Esophagus muscularis mucosa (tissue), 4 donors: ENCODE measurements at regions not wholly inside any gene's neighbourhood (a gene's known extent, or its start where the extent isn't known, plus 50 kb on each side); places are given as distances from the start of the nearest gene placed in this dataset.

Experiments used
- DNase-seq: peaks from one replicate; pipeline ENCODE4 v3.0.0-alpha.2; 2017; ENCODE audit errors: extremely low spot score
- H3K27ac ChIP-seq, 4 donors: fragments of 200-600 bp; sonication (generic); replicated peaks in 1 of 4; 1 replicate in 3 of 4; 2 replicates in 1 of 4; pipeline ENCODE4 v1.5.1; 2016 to 2019; ENCODE audit warnings: mild to moderate bottlenecking in 1 of 4
- H3K27me3 ChIP-seq, 4 donors: fragments of 200-600 bp; sonication (generic); one replicate each; pipeline versions ENCODE4 v1.5.1 to v1.6.0; 2016 to 2019
- H3K36me3 ChIP-seq, 4 donors: fragments of 200-600 bp; sonication (generic); one replicate each; pipeline ENCODE4 v1.5.1; 2016 to 2019
- H3K4me1 ChIP-seq, 4 donors: fragments of 200-600 bp; sonication (generic); one replicate each; pipeline ENCODE4 v1.5.1; 2016 to 2019
- H3K4me3 ChIP-seq, 4 donors: fragments of 200-600 bp; sonication (generic); 1 replicate in 2 of 4; 2 replicates in 2 of 4; pipeline ENCODE4 v1.5.1; 2016 to 2019; ENCODE audit warnings: mild to moderate bottlenecking in 4 of 4, moderate library complexity in 1 of 4
- H3K9me3 ChIP-seq, 4 donors: fragments of 200-600 bp; sonication (generic); 1 replicate in 3 of 4; 2 replicates in 1 of 4; pipeline ENCODE4 v1.5.1; 2016 to 2019
- EP300 ChIP-seq: sonication (generic); formaldehyde crosslinking; IDR thresholded peaks from one replicate; pipeline ENCODE4 v1.6.1; 2017; ENCODE audit warnings: antibody characterized with exemption
- POLR2A ChIP-seq: fragments of 450-650 bp; IDR thresholded peaks from one replicate; pipeline ENCODE4 v1.6.1; 2017; ENCODE audit warnings: antibody characterized with exemption, moderate library complexity, mild to moderate bottlenecking, low read depth
- POLR2AphosphoS5 ChIP-seq, 2 donors: sonication (generic); formaldehyde crosslinking; IDR thresholded peaks; one replicate each; pipeline ENCODE4 v1.6.1; 2017; ENCODE audit warnings: antibody characterized with exemption in 2 of 2
- WGBS: methylation state at CpG from one replicate; pipeline ENCODE4 v1.1.5; 2018; 5-methylcytosine and 5-hydroxymethylcytosine counted together
- intact Hi-C: fragments of 100-400 bp; cut with DNase I; formaldehyde crosslinking; loops from one replicate; pipeline ENCODE4 v1.15.1; 2023
- TF ChIP-seq, protein P1 (sequence below), 3 experiments: fragments of 200-600 bp in 2 of 3; fragments of 450-650 bp in 1 of 3; sonication (generic) in 2 of 3; IDR thresholded peaks; one replicate each; pipeline ENCODE4 v1.5.1; 2017 to 2019; ENCODE audit warnings: antibody characterized with exemption in 3 of 3, mild to moderate bottlenecking in 2 of 3, moderate library complexity in 1 of 3

DNA sequence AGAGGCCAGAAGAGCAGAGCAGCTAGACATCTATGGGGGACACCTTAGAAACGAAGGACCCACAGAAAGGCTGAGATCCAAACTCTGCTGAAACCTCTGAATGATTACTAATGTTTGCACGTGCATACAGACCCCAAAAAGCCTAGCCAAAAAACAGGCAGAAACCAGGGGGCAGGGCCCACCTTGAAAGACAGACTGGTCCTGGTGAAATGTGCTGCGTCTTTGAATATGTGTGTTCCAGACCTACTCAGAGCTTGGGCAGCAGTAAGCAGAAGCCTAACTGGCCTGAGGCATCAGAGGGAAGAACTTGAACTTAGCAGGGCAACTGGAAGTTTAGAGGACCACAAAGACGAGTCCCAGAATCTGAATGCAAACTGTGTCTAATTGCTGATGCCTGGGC lies 251.8 kb downstream of the TEX36 start:
- DNase-seq: peak; percentile 64
- Histone ChIP-seq H3K27ac (no peak overlapping the region), H3K4me3 (no peak overlapping the region), H3K9me3 (peaks cover 0 to 6% (median 0%) of the 10 kb centered on the region in 4 donors), H3K36me3 (no peaks in the 10 kb centered on the region), H3K4me1 (no peaks in the 10 kb centered on the region), H3K27me3 (no peaks in the 10 kb centered on the region)
- intact Hi-C loops: no loop called here
- WGBS: 79% methylated on average over 4 of the region's 4 CpGs
- TF ChIP-seq POLR2A: no peak
- no peak for TF ChIP-seq EP300
- TF ChIP-seq, protein P1, sequence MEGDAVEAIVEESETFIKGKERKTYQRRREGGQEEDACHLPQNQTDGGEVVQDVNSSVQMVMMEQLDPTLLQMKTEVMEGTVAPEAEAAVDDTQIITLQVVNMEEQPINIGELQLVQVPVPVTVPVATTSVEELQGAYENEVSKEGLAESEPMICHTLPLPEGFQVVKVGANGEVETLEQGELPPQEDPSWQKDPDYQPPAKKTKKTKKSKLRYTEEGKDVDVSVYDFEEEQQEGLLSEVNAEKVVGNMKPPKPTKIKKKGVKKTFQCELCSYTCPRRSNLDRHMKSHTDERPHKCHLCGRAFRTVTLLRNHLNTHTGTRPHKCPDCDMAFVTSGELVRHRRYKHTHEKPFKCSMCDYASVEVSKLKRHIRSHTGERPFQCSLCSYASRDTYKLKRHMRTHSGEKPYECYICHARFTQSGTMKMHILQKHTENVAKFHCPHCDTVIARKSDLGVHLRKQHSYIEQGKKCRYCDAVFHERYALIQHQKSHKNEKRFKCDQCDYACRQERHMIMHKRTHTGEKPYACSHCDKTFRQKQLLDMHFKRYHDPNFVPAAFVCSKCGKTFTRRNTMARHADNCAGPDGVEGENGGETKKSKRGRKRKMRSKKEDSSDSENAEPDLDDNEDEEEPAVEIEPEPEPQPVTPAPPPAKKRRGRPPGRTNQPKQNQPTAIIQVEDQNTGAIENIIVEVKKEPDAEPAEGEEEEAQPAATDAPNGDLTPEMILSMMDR (IDR thresholded peaks at IDR 0.05): no peak
- TF ChIP-seq POLR2AphosphoS5 (IDR thresholded peaks at IDR 0.05): no peak

DNA sequence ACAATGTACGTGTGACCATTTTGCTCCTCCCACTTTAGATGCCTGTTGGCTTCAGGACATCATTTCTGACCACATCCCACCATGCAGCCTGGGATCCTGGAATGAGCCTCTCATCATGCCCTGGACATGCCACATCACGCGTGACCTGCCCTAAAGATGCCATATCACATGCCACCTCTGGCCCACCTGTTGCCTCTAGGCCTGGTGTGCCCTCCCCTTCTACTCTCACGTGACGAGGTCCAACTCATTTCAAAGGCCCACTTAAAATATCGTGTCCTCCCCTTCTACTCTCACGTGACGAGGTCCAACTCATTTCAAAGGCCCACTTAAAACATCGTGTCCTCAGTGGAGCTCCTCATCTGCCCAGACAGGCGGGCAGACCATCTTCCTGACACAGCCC lies 254.9 kb downstream of the TEX36 start:
- TF ChIP-seq, protein P1 (IDR thresholded peaks at IDR 0.05): no peak
- no peak for TF ChIP-seq EP300
- no peak for TF ChIP-seq POLR2A
- no peak for TF ChIP-seq POLR2AphosphoS5 (IDR thresholded peaks at IDR 0.05)
- H3K9me3 ChIP-seq: peaks cover 0 to 6% (median 0%) of the 10 kb centered on the region in 4 donors
- peak; percentile 84 for DNase-seq
- H3K4me3 ChIP-seq: no peak overlapping the region
- intact Hi-C loops: no loop called here
- no peaks in the 10 kb centered on the region for H3K4me1 ChIP-seq
- no peaks in the 10 kb centered on the region for H3K36me3 ChIP-seq
- no peak overlapping the region for H3K27ac ChIP-seq
- whole genome bisulfite sequencing: 85% methylated on average over 10 of the region's 10 CpGs
- H3K27me3 ChIP-seq: no peaks in the 10 kb centered on the region

DNA sequence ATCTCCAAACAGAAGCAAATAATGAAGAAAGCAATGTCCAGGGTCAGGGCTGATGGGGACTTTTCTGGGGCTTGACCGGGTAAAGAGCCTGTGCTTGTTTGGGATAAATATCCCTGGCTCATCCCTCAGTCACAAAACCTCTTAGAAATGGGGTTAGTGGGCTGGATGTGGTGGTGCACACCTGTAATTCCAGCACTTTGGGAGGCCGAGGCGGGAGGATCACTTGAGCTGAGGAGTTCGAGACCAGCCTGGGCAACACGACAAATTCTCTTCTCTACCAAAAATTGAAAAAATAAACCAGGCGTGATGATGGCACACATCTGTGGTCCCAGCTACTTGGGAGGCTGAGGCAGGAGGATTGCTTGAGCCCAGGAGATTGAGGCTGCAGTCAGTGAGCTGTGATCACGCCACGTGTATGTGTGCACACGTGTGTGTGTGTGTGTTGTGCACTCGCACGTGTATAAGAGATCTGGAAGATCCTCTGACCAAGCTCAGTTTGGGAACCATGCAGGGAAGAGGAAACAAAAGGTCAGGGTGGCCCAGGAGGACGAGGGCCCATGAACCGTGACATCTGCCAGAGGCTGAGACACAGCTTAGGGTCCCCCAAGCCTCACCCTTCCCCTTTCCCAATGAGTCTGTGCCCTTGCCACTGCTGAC lies 258.6 kb downstream of the TEX36 start:
- no peaks in the 10 kb centered on the region for H3K9me3 ChIP-seq
- TF ChIP-seq POLR2A (no peak), EP300 (no peak), POLR2AphosphoS5 (IDR thresholded peaks at IDR 0.05) (no peak)
- TF ChIP-seq, protein P1 (IDR thresholded peaks at IDR 0.05): no peak
- intact Hi-C loops: no loop called here
- no peaks in the 10 kb centered on the region for H3K4me1 ChIP-seq
- H3K27ac ChIP-seq: no peak overlapping the region
- WGBS: 78% methylated on average over 12 of the region's 13 CpGs
- H3K27me3 ChIP-seq: no peaks in the 10 kb centered on the region
- H3K36me3 ChIP-seq: no peaks in the 10 kb centered on the region
- DNase-seq: peak; percentile 82
- H3K4me3 ChIP-seq: no peak overlapping the region

DNA sequence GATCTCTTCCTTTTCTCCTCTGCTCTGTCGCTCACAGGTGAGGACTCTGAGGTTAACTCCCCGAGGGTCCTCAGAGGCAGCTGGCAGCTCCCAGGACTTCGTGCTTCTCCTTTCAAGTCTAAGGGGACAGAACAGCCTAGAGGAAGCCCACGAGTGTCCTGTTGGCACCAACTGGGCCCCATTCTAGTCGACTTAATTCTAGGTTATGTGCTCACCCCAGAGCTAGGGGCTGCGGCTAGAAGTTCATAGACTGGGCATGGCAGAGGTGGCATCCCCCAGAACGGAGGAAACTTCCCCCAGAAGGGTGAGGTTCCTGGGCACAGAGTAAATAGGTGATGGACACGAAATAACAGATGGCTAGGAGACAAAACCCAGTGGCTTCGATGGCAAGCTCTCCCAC lies 259.4 kb downstream of the TEX36 start:
- Histone ChIP-seq H3K27me3 (no peaks in the 10 kb centered on the region), H3K4me1 (no peaks in the 10 kb centered on the region), H3K36me3 (no peaks in the 10 kb centered on the region), H3K27ac (no peak overlapping the region), H3K9me3 (no peaks in the 10 kb centered on the region), H3K4me3 (no peak overlapping the region)
- intact Hi-C loops: no loop called here
- WGBS: 83% methylated on average over 9 of the region's 9 CpGs
- no peak for TF ChIP-seq POLR2A
- TF ChIP-seq, protein P1 (IDR thresholded peaks at IDR 0.05): no peak
- no peak for TF ChIP-seq POLR2AphosphoS5 (IDR thresholded peaks at IDR 0.05)
- TF ChIP-seq EP300: no peak
- DNase-seq: peak; percentile 55

DNA sequence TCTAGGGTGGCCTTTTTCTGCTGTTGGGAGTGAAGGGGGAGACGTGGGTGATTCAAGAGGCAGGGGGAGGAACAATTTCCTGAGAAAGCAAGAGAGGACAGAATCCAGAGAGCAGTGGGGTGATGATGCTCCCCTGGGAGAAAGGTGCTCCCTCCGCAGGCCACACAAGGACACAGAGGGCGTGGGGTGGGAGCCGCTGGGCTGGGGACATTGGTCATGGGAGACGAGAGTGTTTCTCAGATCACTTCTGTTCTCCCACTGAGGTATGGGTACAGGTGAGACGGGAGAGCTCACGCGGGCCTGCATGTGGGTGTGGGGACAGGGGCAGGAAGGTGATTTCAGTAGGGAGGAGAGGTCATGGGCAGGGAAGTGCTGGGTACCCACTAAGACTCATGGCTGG lies 259.5 kb upstream of the CTBP2 start:
- no peaks in the 10 kb centered on the region for H3K36me3 ChIP-seq
- TF ChIP-seq POLR2AphosphoS5 (IDR thresholded peaks at IDR 0.05) (no peak), POLR2A (no peak), EP300 (no peak)
- TF ChIP-seq, protein P1 (IDR thresholded peaks at IDR 0.05): no peak
- peaks cover 0 to 10% (median 2%) of the 10 kb centered on the region in 4 donors for H3K4me1 ChIP-seq
- peak; percentile 82 for DNase-seq
- H3K4me3 ChIP-seq: no peak overlapping the region
- 90% methylated on average over 8 of the region's 8 CpGs for WGBS
- intact Hi-C loops: no loop called here
- no peaks in the 10 kb centered on the region for H3K27me3 ChIP-seq
- H3K9me3 ChIP-seq: no peaks in the 10 kb centered on the region
- no peak overlapping the region for H3K27ac ChIP-seq
